CD4-positive, alpha-beta memory T cell (primary cell): ENCODE measurements at regions not wholly inside any gene's neighbourhood (a gene's known extent, or its start where the extent isn't known, plus 50 kb on each side); places are given as distances from the start of the nearest gene placed in this dataset.

Experiments
- CTCF ChIA-PET: fragments of 350-600 bp; sonication (Branson Sonifier 250); formaldehyde crosslinking; loops from one replicate; lab custom pipeline; 2021; ENCODE audit warnings: inconsistent platforms; ENCODE audit not compliant: partially characterized antibody; lab: Charles Lee
- POLR2A ChIA-PET: fragments of 350-600 bp; sonication (Branson Sonifier 250); formaldehyde crosslinking; loops from one replicate; lab custom pipeline; 2021; ENCODE audit not compliant: partially characterized antibody; lab: Charles Lee
- DNase-seq, 5 donors: peaks; one replicate each; pipeline versions ENCODE4 v3.0.0 to v3.0.0-alpha.2; 2020 to 2022; ENCODE audit warnings: mixed read lengths in 1 of 5
- H3K27ac ChIP-seq: one replicate; pipeline ENCODE4 v1.7.0; 2013; ENCODE audit warnings: low read depth, low read length
- H3K27me3 ChIP-seq: 2 replicates; pipeline ENCODE4 v1.7.0; 2013; ENCODE audit warnings: mild to moderate bottlenecking, low read length, moderate library complexity; ENCODE audit not compliant: insufficient read depth
- H3K36me3 ChIP-seq: 2 replicates; pipeline ENCODE4 v1.7.0; 2013; ENCODE audit warnings: mild to moderate bottlenecking, low read length, moderate library complexity; ENCODE audit not compliant: insufficient read depth
- H3K4me1 ChIP-seq: 2 replicates; pipeline ENCODE4 v1.7.0; 2013; ENCODE audit warnings: mild to moderate bottlenecking, low read length, moderate library complexity; ENCODE audit not compliant: insufficient read depth
- H3K4me3 ChIP-seq, 2 donors: one replicate each; pipeline ENCODE4 v1.7.0; 2013; ENCODE audit warnings: low read length in 2 of 2, mild to moderate bottlenecking in 1 of 2
- H3K9me3 ChIP-seq, 2 donors: one replicate each; pipeline ENCODE4 v1.7.0; 2013; ENCODE audit warnings: low read length in 2 of 2, control low read depth in 1 of 2; ENCODE audit not compliant: control insufficient read depth in 1 of 2
- H3K27ac Mint-ChIP-seq, 7 donors: one replicate each; pipeline ENCODE4 v1.8.0; 2020 to 2021; ENCODE audit warnings: mixed read lengths in 7 of 7, mild to moderate bottlenecking in 6 of 7, inconsistent platforms in 3 of 7, moderate library complexity in 3 of 7
- H3K27me3 Mint-ChIP-seq, 2 donors: one replicate each; pipeline ENCODE4 v1.8.0; 2020 to 2021; ENCODE audit warnings: mixed read lengths in 2 of 2
- H3K36me3 Mint-ChIP-seq, 2 donors: one replicate each; pipeline ENCODE4 v1.8.0; 2020 to 2021; ENCODE audit warnings: mixed read lengths in 2 of 2, inconsistent platforms in 1 of 2, mild to moderate bottlenecking in 1 of 2
- H3K4me1 Mint-ChIP-seq, 4 donors: one replicate each; pipeline ENCODE4 v1.8.0; 2020 to 2021; ENCODE audit warnings: mixed read lengths in 4 of 4, mild to moderate bottlenecking in 1 of 4
- H3K4me3 Mint-ChIP-seq, 8 donors: one replicate each; pipeline ENCODE4 v1.8.0; 2020 to 2021; ENCODE audit warnings: mixed read lengths in 8 of 8, mild to moderate bottlenecking in 7 of 8, moderate library complexity in 6 of 8, inconsistent platforms in 3 of 8
- H3K9me3 Mint-ChIP-seq, 8 donors: one replicate each; pipeline ENCODE4 v1.8.0; 2020 to 2021; ENCODE audit warnings: mixed read lengths in 8 of 8, mild to moderate bottlenecking in 5 of 8, inconsistent platforms in 3 of 8, moderate library complexity in 1 of 8
- intact Hi-C: fragments of 100-400 bp; cut with micrococcal nuclease; formaldehyde crosslinking; loops from one replicate; pipeline ENCODE4 v1.15.1; 2023

DNA sequence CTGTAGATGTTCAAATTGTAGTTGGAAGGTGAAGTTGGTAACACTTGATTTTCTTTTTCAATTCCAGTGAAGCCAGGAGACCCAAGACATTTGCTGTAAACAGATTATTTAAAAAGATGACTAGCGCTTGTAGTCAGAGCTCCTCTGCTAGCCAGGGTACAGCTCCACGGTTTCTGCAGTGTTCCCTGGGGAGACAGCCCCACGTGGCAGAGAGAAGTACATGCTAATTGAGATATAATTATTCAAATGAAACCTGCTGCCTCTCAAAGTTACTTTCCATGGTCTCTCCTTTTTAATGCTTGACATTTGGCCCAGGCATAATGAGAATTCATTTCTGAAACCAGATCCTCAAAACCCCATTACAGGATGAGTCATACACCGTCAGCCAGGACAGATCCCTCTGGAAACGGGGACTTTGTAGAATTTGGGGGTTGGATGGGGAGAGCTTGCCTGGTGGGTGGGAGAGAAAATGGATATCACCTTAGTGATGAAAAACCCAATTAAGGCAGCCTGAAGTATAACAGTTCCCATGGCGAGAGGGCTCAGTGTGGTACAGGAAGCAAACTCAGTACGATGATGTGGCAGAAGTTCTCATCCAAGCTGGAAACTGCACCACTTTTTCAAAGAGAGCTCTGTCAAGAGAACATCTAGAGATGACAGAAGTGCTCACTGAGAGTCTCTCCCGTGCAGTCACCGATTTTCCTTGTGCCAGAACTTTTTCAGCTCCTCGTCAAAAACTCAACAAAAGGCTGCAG, 637.7 kb upstream of the TMEM132C start:
- no peaks in the 10 kb centered on the region for H3K9me3 ChIP-seq
- Mint-ChIP-seq H3K36me3 (no peaks in the 10 kb centered on the region), H3K4me1 (no peaks in the 10 kb centered on the region), H3K4me3 (no peak overlapping the region), H3K27me3 (no peaks in the 10 kb centered on the region), H3K9me3 (peaks cover 0 to 8% (median 0%) of the 10 kb centered on the region in 8 donors), H3K27ac (no peak overlapping the region)
- no peaks in the 10 kb centered on the region for H3K4me1 ChIP-seq
- H3K36me3 ChIP-seq, result no peaks in the 10 kb centered on the region
- no peak overlapping the region for H3K4me3 ChIP-seq
- H3K27me3 ChIP-seq, result no peaks in the 10 kb centered on the region
- intact Hi-C loops, result no loop called here
- H3K27ac ChIP-seq, result no peak overlapping the region
- CTCF ChIA-PET, result no interaction called here
- POLR2A ChIA-PET, result no interaction called here
- DNase-seq, result no peak

DNA sequence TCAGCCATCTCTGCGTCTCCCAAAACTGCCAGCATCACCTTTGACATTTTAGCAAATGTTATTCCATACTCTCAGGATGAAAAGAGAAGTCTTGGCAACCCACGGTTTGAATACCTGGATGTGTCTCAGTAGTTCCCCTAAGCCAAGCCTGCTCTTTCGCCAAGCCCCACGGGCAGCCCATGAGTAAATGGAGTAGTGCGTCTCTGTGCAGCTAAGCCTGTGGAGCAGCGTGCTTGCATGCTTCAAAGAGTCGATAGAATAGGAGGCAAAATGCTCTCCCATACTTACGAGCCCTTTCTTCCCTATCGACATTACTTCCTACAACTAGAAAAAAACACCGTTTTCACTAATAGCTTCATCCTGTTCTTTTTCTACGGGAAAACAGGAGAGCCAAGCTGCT, 634.5 kb upstream of the TMEM132C start:
- Histone ChIP-seq H3K27ac (no peak overlapping the region), H3K36me3 (no peaks in the 10 kb centered on the region), H3K27me3 (no peaks in the 10 kb centered on the region), H3K4me1 (no peaks in the 10 kb centered on the region), H3K4me3 (no peak overlapping the region), H3K9me3 (no peaks in the 10 kb centered on the region)
- DNase-seq, result no peak
- no peak overlapping the region for H3K27ac Mint-ChIP-seq
- no peaks in the 10 kb centered on the region for H3K36me3 Mint-ChIP-seq
- peaks cover 0 to 2% of the 10 kb centered on the region in 2 donors for H3K27me3 Mint-ChIP-seq
- intact Hi-C loops, result no loop called here
- peaks cover 0 to 4% (median 0%) of the 10 kb centered on the region in 8 donors for H3K9me3 Mint-ChIP-seq
- CTCF ChIA-PET, result no interaction called here
- no peak overlapping the region for H3K4me3 Mint-ChIP-seq
- POLR2A ChIA-PET, result no interaction called here
- no peaks in the 10 kb centered on the region for H3K4me1 Mint-ChIP-seq

DNA sequence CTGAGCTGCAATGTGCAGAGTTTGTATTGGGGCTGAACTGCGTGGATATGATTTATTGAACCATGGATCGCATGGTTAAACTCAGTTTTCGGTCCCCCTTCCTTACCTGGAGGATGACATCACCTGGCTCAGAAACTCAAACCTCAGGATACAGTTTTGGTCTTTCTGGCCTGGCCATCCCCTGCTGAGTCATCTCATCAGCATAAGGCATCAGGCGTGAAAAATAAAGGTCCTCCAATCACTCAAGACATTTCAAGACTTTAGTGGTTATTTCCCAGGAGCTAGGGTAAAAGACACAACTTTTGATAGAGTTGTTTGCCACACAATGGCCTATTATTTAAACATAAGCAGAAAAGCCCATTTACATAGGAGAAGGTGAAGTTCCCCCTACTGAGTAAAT, 631.1 kb upstream of the TMEM132C start:
- no peak overlapping the region for H3K27ac ChIP-seq
- POLR2A ChIA-PET, result no interaction called here

DNA sequence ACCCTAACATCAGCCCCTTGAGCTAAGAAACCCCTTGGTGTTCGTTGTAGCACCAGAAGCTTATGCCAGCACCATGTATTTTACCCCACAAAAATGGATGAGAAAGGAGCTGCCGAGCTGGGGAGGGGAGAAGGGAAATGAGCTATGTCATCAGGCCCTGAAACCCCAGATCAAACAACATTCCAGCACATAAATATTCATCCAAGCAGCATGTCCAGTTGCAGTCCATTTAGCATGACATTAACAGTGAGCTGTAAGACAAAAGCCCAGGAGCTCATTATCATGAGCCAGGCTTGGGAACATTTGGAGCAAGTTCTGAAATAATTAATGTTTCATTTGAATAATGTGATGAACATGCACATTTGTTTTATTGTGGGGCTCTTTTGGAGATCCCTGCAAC, 630.1 kb upstream of the TMEM132C start:
- Mint-ChIP-seq H3K36me3 (no peaks in the 10 kb centered on the region), H3K27ac (no peak overlapping the region), H3K4me1 (no peaks in the 10 kb centered on the region), H3K9me3 (peaks cover 0 to 5% (median 0%) of the 10 kb centered on the region in 8 donors), H3K4me3 (no peak overlapping the region), H3K27me3 (peaks cover 0 to 2% of the 10 kb centered on the region in 2 donors)
- H3K27ac ChIP-seq, result no peak overlapping the region
- no peaks in the 10 kb centered on the region for H3K36me3 ChIP-seq
- no peaks in the 10 kb centered on the region for H3K4me1 ChIP-seq
- DNase-seq, result no peak
- ChIA-PET POLR2A (no interaction called here), CTCF (no interaction called here)
- H3K4me3 ChIP-seq, result no peak overlapping the region
- H3K27me3 ChIP-seq, result no peaks in the 10 kb centered on the region
- H3K9me3 ChIP-seq, result no peaks in the 10 kb centered on the region
- intact Hi-C loops, result no loop called here

More for the DNA sequence above, 631.1 kb upstream of the TMEM132C start:
- Histone ChIP-seq H3K27me3 (no peaks in the 10 kb centered on the region), H3K4me3 (no peak overlapping the region), H3K4me1 (no peaks in the 10 kb centered on the region), H3K36me3 (no peaks in the 10 kb centered on the region), H3K9me3 (no peaks in the 10 kb centered on the region)
- H3K36me3 Mint-ChIP-seq, result no peaks in the 10 kb centered on the region
- H3K4me1 Mint-ChIP-seq, result no peaks in the 10 kb centered on the region
- CTCF ChIA-PET, result no interaction called here
- H3K4me3 Mint-ChIP-seq, result no peak overlapping the region
- intact Hi-C loops, result no loop called here
- no peak overlapping the region for H3K27ac Mint-ChIP-seq
- no peak for DNase-seq
- H3K9me3 Mint-ChIP-seq, result peaks cover 0 to 5% (median 0%) of the 10 kb centered on the region in 8 donors
- peaks cover 0 to 2% of the 10 kb centered on the region in 2 donors for H3K27me3 Mint-ChIP-seq

DNA sequence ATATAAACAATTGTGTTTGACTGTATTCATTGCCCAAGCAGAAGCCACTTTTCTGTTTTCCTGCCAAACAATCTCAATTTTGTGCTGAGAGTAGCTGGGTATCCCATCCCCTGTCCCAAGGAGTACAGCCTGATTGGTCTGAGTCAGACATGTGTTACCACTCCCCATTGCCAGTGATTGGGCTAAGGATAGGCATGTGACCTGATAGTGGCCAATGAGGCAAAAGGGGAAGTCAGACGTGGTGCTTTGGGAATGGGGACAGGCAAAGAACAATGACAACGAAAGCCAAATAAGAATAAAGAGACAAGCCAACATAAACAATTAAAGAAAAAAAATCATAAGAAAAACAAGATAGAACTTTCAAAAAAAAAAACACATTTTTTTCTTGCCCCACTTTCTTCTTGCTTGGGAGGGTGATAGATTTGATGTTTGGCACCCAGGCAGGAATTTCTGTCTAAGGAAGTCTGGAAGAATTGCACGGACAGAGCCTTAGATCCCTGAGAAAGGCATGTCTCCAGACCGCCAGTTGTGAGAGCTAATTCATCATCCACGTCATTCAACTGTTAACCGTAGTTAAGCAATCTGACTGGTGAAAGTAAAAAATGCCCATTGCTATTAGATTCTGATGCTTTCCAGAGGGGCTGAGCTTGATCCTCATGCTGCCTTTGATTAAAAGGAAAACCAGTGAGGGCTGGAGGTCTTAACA, 626.6 kb upstream of the TMEM132C start:
- intact Hi-C loops, result no loop called here
- no peaks in the 10 kb centered on the region for H3K4me1 ChIP-seq
- H3K36me3 ChIP-seq, result no peaks in the 10 kb centered on the region
- Mint-ChIP-seq H3K27ac (peak overlapping the region in 1 of 7 donors; percentile 16), H3K36me3 (no peaks in the 10 kb centered on the region), H3K27me3 (no peaks in the 10 kb centered on the region), H3K4me1 (no peaks in the 10 kb centered on the region), H3K4me3 (no peak overlapping the region), H3K9me3 (peaks cover 0 to 8% (median 0%) of the 10 kb centered on the region in 8 donors)
- ChIA-PET CTCF (no interaction called here), POLR2A (no interaction called here)
- no peak overlapping the region for H3K4me3 ChIP-seq
- no peak for DNase-seq
- H3K27me3 ChIP-seq, result no peaks in the 10 kb centered on the region
- H3K9me3 ChIP-seq, result no peaks in the 10 kb centered on the region
- no peak overlapping the region for H3K27ac ChIP-seq

DNA sequence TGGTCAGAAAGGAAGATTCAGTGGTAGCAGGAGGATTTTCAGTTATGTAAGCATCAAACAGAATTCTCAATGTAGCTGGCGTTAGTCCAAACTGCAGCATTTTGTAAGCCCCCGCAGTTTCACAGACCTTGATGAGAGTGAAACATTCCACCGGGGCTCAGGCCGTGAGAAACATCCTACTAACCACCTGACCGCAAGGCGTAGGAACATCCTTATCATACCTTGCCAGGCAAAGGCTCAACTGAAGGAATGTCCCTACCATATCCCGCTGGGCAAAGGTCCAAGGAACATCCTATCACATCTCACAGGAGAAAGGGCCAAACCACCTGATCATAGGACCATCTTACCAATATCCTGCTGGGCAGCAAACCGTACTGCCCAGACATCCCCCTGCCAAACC, 624.8 kb upstream of the TMEM132C start:
- POLR2A ChIA-PET, result no interaction called here
- Mint-ChIP-seq H3K9me3 (peaks cover 0 to 13% (median under 1%) of the 10 kb centered on the region in 8 donors), H3K36me3 (no peaks in the 10 kb centered on the region)

DNA sequence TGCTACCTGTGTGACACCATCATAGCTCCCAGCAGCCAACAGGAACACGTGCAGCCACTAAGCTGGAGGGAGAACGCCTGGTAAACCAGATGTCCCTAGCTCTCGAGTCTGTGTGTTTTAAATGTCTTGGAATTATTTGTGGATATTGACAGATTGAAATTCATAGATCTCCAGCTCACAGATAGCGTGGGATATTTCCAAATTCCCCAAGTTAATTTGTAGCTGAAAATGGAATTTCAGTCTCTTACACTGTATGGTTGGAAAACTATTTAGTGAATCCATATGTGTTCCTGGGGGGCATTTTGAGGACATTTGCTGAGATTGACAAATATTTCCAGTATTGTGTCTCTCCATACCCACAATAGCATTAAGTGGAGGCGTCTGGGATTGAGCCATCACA, 618.6 kb upstream of the TMEM132C start:
- Mint-ChIP-seq H3K36me3 (no peaks in the 10 kb centered on the region), H3K4me3 (no peak overlapping the region), H3K4me1 (no peaks in the 10 kb centered on the region), H3K27ac (no peak overlapping the region), H3K27me3 (peaks cover 0 to 1% of the 10 kb centered on the region in 2 donors), H3K9me3 (peaks cover 0 to 5% (median 2%) of the 10 kb centered on the region in 8 donors)
- Histone ChIP-seq H3K9me3 (no peaks in the 10 kb centered on the region), H3K4me1 (no peaks in the 10 kb centered on the region), H3K36me3 (no peaks in the 10 kb centered on the region), H3K27me3 (no peaks in the 10 kb centered on the region), H3K27ac (no peak overlapping the region), H3K4me3 (no peak overlapping the region)
- no peak for DNase-seq
- CTCF ChIA-PET, result no interaction called here
- POLR2A ChIA-PET, result no interaction called here
- intact Hi-C loops, result no loop called here

More for the DNA sequence above, 624.8 kb upstream of the TMEM132C start:
- CTCF ChIA-PET, result no interaction called here
- H3K36me3 ChIP-seq, result no peaks in the 10 kb centered on the region
- H3K27me3 ChIP-seq, result no peaks in the 10 kb centered on the region
- Mint-ChIP-seq H3K4me3 (no peak overlapping the region), H3K27me3 (no peaks in the 10 kb centered on the region), H3K4me1 (no peaks in the 10 kb centered on the region), H3K27ac (no peak overlapping the region)
- no peak overlapping the region for H3K27ac ChIP-seq
- no peaks in the 10 kb centered on the region for H3K9me3 ChIP-seq
- intact Hi-C loops, result no loop called here
- no peak for DNase-seq
- no peaks in the 10 kb centered on the region for H3K4me1 ChIP-seq
- H3K4me3 ChIP-seq, result no peak overlapping the region
